ENCODE measurements at regions not wholly inside any gene's neighbourhood (a gene's known extent, or its start where the extent isn't known, plus 50 kb on each side); places are given as distances from the start of the nearest gene placed in this dataset.

GRCh38 chr1:13878021-13878420, 178.0 kb downstream of the PRDM2 start:
- DNase-seq, result no peak

GRCh38 chr1:13878451-13878850, 178.5 kb downstream of the PRDM2 start:
- DNase-seq, result no peak

GRCh38 chr1:13881385-13882088, 181.5 kb downstream of the PRDM2 start:
- DNase-seq, result no peak

GRCh38 chr1:13888351-13888986, 188.5 kb downstream of the PRDM2 start:
- DNase-seq, result no peak

- no peak for DNase-seq
Observed at GRCh38 chr1:13889495-13889894, 189.5 kb downstream of the PRDM2 start.

GRCh38 chr1:13890766-13891165, 190.8 kb downstream of the PRDM2 start:
- no peak for DNase-seq

GRCh38 chr1:13892198-13892597, 192.2 kb downstream of the PRDM2 start:
- DNase-seq, result no peak

- DNase-seq, result no peak
Observed at GRCh38 chr1:13892671-13893325, 192.8 kb downstream of the PRDM2 start.

- DNase-seq, result no peak
Observed at GRCh38 chr1:13893409-13893821, 193.4 kb downstream of the PRDM2 start.

- DNase-seq, result no peak
Observed at GRCh38 chr1:13896932-13897331, 196.9 kb downstream of the PRDM2 start.

GRCh38 chr1:13898406-13898805, 198.4 kb downstream of the PRDM2 start:
- no peak for DNase-seq

- DNase-seq, result no peak
Observed at GRCh38 chr1:13899856-13900255, 199.9 kb downstream of the PRDM2 start.

- no peak for DNase-seq
Observed at GRCh38 chr1:13900583-13900982, 200.6 kb downstream of the PRDM2 start.

- no peak for DNase-seq
Observed at GRCh38 chr1:13901039-13901438, 201.1 kb downstream of the PRDM2 start.

GRCh38 chr1:13901597-13901996, 201.6 kb downstream of the PRDM2 start:
- no peak for DNase-seq

- no peak for DNase-seq
Observed at GRCh38 chr1:13908128-13908527, 208.1 kb downstream of the PRDM2 start.

- DNase-seq, result no peak
Observed at GRCh38 chr1:13911697-13912619, 212.0 kb downstream of the PRDM2 start.

- DNase-seq, result no peak
Observed at GRCh38 chr1:13913396-13913795, 213.4 kb downstream of the PRDM2 start.

- DNase-seq, result no peak
Observed at GRCh38 chr1:13916530-13916929, 216.5 kb downstream of the PRDM2 start.

- no peak for DNase-seq
Observed at GRCh38 chr1:13917607-13918006, 217.6 kb downstream of the PRDM2 start.

GRCh38 chr1:13918862-13919261, 218.9 kb downstream of the PRDM2 start:
- no peak for DNase-seq

- no peak for DNase-seq
Observed at GRCh38 chr1:13921190-13921589, 221.2 kb downstream of the PRDM2 start.

GRCh38 chr1:13922466-13923110, 222.6 kb downstream of the PRDM2 start:
- DNase-seq, result no peak
